Suprapubic skin (tissue), 4 donors: ENCODE measurements at regions not wholly inside any gene's neighbourhood (a gene's known extent, or its start where the extent isn't known, plus 50 kb on each side); places are given as distances from the start of the nearest gene placed in this dataset.
"Not testable (repeated sequence)": the region's sequence is repeated elsewhere in the genome, so short reads cannot be mapped to it uniquely, and the experiment has no call there.

ENCODE experiments used
- DNase-seq, 2 donors: peaks; one replicate each; pipeline ENCODE4 v3.0.0-alpha.2; 2019; ENCODE audit warnings: low spot score in 2 of 2
- H3K27ac ChIP-seq: fragments of 200-600 bp; sonication (generic); one replicate; pipeline ENCODE4 v1.5.1; 2019
- H3K27me3 ChIP-seq: fragments of 200-600 bp; sonication (generic); one replicate; pipeline ENCODE4 v1.5.1; 2019
- H3K36me3 ChIP-seq: fragments of 200-600 bp; sonication (generic); one replicate; pipeline ENCODE4 v1.5.1; 2019
- H3K4me1 ChIP-seq: fragments of 200-600 bp; sonication (generic); one replicate; pipeline ENCODE4 v1.5.1; 2019
- H3K4me3 ChIP-seq: fragments of 200-600 bp; sonication (generic); one replicate; pipeline ENCODE4 v1.5.1; 2019; ENCODE audit warnings: mild to moderate bottlenecking
- H3K9me3 ChIP-seq: fragments of 200-600 bp; sonication (generic); one replicate; pipeline ENCODE4 v1.5.1; 2019
- EP300 ChIP-seq: sonication (generic); formaldehyde crosslinking; IDR thresholded peaks from one replicate; pipeline ENCODE4 v1.6.1; 2017; ENCODE audit warnings: antibody characterized with exemption
- POLR2A ChIP-seq, 2 donors: fragments of 450-650 bp; IDR thresholded peaks; one replicate each; pipeline ENCODE4 v1.6.1; 2017; ENCODE audit warnings: antibody characterized with exemption in 2 of 2, mild to moderate bottlenecking in 2 of 2, moderate library complexity in 2 of 2
- POLR2AphosphoS5 ChIP-seq, 3 donors: sonication (generic); formaldehyde crosslinking; IDR thresholded peaks; one replicate each; pipeline ENCODE4 v1.6.1; 2017; ENCODE audit warnings: antibody characterized with exemption in 3 of 3
- WGBS: methylation state at CpG from one replicate; pipeline ENCODE4 v1.1.5; 2018; 5-methylcytosine and 5-hydroxymethylcytosine counted together
- TF ChIP-seq, protein P1 (sequence below), 2 donors: fragments of 200-600 bp in 1 of 2; fragments of 450-650 bp in 1 of 2; sonication (generic) in 1 of 2; IDR thresholded peaks; one replicate each; pipeline ENCODE4 v1.5.1; 2016 to 2019; ENCODE audit warnings: antibody characterized with exemption in 2 of 2, mild to moderate bottlenecking in 1 of 2, moderate library complexity in 1 of 2

- Histone ChIP-seq H3K36me3 (no peaks in the 10 kb centered on the region), H3K4me3 (no peak overlapping the region), H3K27ac (no peak overlapping the region), H3K27me3 (no peaks in the 10 kb centered on the region), H3K9me3 (no peaks in the 10 kb centered on the region), H3K4me1 (no peaks in the 10 kb centered on the region)
- peak in 1 of 2 donors; percentile 71 for DNase-seq
- TF ChIP-seq, protein P1, sequence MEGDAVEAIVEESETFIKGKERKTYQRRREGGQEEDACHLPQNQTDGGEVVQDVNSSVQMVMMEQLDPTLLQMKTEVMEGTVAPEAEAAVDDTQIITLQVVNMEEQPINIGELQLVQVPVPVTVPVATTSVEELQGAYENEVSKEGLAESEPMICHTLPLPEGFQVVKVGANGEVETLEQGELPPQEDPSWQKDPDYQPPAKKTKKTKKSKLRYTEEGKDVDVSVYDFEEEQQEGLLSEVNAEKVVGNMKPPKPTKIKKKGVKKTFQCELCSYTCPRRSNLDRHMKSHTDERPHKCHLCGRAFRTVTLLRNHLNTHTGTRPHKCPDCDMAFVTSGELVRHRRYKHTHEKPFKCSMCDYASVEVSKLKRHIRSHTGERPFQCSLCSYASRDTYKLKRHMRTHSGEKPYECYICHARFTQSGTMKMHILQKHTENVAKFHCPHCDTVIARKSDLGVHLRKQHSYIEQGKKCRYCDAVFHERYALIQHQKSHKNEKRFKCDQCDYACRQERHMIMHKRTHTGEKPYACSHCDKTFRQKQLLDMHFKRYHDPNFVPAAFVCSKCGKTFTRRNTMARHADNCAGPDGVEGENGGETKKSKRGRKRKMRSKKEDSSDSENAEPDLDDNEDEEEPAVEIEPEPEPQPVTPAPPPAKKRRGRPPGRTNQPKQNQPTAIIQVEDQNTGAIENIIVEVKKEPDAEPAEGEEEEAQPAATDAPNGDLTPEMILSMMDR (IDR thresholded peaks at IDR 0.05): no peak
- TF ChIP-seq EP300: no peak
- no peak for TF ChIP-seq POLR2A (IDR thresholded peaks at IDR 0.05)
- 66% methylated on average over 20 of the region's 20 CpGs for WGBS
Measured at GRCh38 chr2:430291-431040, 142.6 kb upstream of the ALKAL2 start.

DNA sequence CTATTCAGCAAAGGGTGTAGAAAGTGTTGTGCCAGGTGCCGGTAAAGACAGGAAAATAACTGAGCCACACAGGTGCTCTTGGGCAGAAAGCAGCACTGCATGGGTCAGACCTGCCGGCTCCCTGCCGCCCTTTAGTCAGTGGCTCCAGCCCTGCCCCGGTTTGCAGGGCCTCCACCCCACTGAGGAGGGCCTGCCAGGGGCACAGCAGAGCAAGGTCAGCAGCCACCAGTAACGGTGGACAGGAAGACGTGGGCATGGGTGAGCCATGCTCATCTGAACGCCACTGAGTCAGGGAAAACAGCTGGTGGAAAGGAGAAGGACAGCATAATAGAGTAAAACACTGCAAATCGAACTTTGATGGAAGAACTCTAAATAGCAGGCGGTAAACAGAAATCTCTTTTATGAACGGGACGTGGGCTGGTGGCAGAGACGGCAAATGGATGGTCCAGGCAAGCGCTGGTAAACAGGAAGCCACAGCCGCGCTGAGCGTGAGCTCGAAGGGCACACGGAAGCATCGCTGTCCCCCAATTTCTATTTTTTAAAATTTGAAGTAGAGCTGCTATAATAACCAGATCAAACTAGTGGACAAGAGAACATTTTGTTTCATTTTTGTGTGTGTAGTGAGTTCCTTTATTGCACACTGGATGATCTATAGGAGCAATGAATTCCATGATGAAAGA, 141.8 kb upstream of the ALKAL2 start:
- DNase-seq: peak in 1 of 2 donors; percentile 56
- Histone ChIP-seq H3K27ac (no peak overlapping the region), H3K27me3 (no peaks in the 10 kb centered on the region), H3K4me3 (no peak overlapping the region), H3K4me1 (no peaks in the 10 kb centered on the region), H3K36me3 (no peaks in the 10 kb centered on the region), H3K9me3 (no peaks in the 10 kb centered on the region)
- TF ChIP-seq POLR2AphosphoS5 (IDR thresholded peaks at IDR 0.05) (no peak), EP300 (no peak), POLR2A (IDR thresholded peaks at IDR 0.05) (no peak)
- TF ChIP-seq, protein P1 (IDR thresholded peaks at IDR 0.05): no peak
- WGBS: 89% methylated on average over 19 of the region's 19 CpGs

DNA sequence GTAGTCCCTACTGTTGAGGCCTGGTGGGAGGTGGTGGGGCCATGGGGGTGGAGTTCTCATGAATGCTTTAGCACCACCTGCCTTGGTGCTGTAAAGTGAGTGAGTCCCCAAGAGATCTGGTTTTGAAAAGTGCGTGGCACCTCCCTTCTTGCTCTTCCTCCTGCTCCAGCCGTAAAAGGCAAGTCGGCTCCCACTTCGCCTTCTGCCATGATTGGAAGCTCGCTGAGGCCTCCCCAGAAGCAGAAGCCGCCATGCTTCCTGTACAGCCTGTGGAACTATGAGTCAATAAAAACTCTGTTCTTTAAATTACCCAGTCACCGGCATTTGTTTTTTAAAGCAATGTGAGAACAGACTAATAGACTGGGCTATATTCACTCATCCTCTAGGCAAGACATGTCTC, 141.3 kb upstream of the ALKAL2 start:
- TF ChIP-seq, protein P1 (IDR thresholded peaks at IDR 0.05): no peak
- TF ChIP-seq EP300 (no peak), POLR2AphosphoS5 (IDR thresholded peaks at IDR 0.05) (no peak), POLR2A (IDR thresholded peaks at IDR 0.05) (no peak)
- peak in 1 of 2 donors; percentile 44 for DNase-seq
- no peaks in the 10 kb centered on the region for H3K36me3 ChIP-seq
- H3K4me3 ChIP-seq: no peak overlapping the region
- WGBS: over 99% methylated on average over 7 of the region's 7 CpGs
- no peaks in the 10 kb centered on the region for H3K9me3 ChIP-seq
- H3K27ac ChIP-seq: no peak overlapping the region
- no peaks in the 10 kb centered on the region for H3K27me3 ChIP-seq
- no peaks in the 10 kb centered on the region for H3K4me1 ChIP-seq

DNA sequence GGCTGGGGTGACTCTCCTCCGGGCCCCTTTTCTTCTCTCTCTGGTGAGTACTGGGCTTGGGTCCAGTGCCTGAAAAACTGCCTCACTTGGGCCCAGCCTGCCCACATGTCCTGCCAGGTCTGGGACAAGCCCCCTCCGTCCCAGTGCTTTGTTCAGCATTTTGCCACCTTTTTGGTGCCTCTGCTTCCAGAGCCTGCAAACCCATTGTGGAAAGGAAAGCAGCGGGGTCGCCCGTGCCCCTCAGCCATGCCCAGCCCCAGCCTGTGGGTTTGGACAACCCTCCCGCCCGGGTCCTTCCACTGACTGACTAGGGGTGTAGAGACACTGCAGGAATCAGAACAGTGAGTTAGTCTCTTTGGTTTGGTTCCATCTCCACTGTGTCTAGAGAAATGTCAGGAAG, 140.7 kb upstream of the ALKAL2 start:
- no peaks in the 10 kb centered on the region for H3K4me1 ChIP-seq
- H3K36me3 ChIP-seq: no peaks in the 10 kb centered on the region
- DNase-seq: peak in 1 of 2 donors; percentile 48
- WGBS: 87% methylated on average over 5 of the region's 7 CpGs
- no peak overlapping the region for H3K27ac ChIP-seq
- no peak for TF ChIP-seq POLR2A (IDR thresholded peaks at IDR 0.05)
- no peak for TF ChIP-seq EP300
- TF ChIP-seq POLR2AphosphoS5 (IDR thresholded peaks at IDR 0.05): no peak
- TF ChIP-seq, protein P1 (IDR thresholded peaks at IDR 0.05): no peak
- no peak overlapping the region for H3K4me3 ChIP-seq
- no peaks in the 10 kb centered on the region for H3K9me3 ChIP-seq
- no peaks in the 10 kb centered on the region for H3K27me3 ChIP-seq

GRCh38 chr2:426696-427095, 138.8 kb upstream of the ALKAL2 start:
- not testable (repeated sequence) for DNase-seq

More at GRCh38 chr2:426696-427095, 138.8 kb upstream of the ALKAL2 start:
- H3K36me3 ChIP-seq, H3K27ac ChIP-seq, H3K27me3 ChIP-seq, H3K4me1 ChIP-seq, H3K9me3 ChIP-seq, H3K4me3 ChIP-seq: not testable (repeated sequence)
- no CpG with 5 or more reads among the region's 47 CpGs for WGBS
